ENCODE measurements at regions not wholly inside any gene's neighbourhood (a gene's known extent, or its start where the extent isn't known, plus 50 kb on each side); places are given as distances from the start of the nearest gene placed in this dataset.

- no peak for TF ChIP-seq POU5F1 (IDR thresholded peaks at IDR 0.05; ENCODE audit: borderline replicate concordance, low read depth, low read length, partially characterized antibody)
Measured at GRCh38 chr10:129046962-129047361, 420.1 kb upstream of the MGMT start (continued).

GRCh38 chr10:129047600-129047999 is 419.4 kb upstream of the MGMT start:
- TF ChIP-seq KDM1A (IDR thresholded peaks at IDR 0.05): no peak
- TF ChIP-seq, protein P1, sequence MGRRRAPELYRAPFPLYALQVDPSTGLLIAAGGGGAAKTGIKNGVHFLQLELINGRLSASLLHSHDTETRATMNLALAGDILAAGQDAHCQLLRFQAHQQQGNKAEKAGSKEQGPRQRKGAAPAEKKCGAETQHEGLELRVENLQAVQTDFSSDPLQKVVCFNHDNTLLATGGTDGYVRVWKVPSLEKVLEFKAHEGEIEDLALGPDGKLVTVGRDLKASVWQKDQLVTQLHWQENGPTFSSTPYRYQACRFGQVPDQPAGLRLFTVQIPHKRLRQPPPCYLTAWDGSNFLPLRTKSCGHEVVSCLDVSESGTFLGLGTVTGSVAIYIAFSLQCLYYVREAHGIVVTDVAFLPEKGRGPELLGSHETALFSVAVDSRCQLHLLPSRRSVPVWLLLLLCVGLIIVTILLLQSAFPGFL (CRISPR knock-in tag; IDR thresholded peaks at IDR 0.05): no peak
- TF ChIP-seq ARID3A (IDR thresholded peaks at IDR 0.05; ENCODE audit: borderline replicate concordance, low read depth, low read length): no peak
- no peak for TF ChIP-seq NR4A1 (CRISPR knock-in tag; IDR thresholded peaks at IDR 0.05)
- no peak for TF ChIP-seq NR4A1 (tag; IDR thresholded peaks at IDR 0.05)
- no peak for TF ChIP-seq HNRNPUL1 (IDR thresholded peaks at IDR 0.05; ENCODE audit: low read length)
- no peak for TF ChIP-seq CBX3 (IDR thresholded peaks at IDR 0.05; ENCODE audit: borderline replicate concordance in 1 of 2, low read length in 2 of 2)
- TF ChIP-seq U2AF1 (optimal IDR thresholded peaks at IDR 0.05; ENCODE audit: low read depth, low read length): no peak
- no peak for TF ChIP-seq PHB2 (IDR thresholded peaks at IDR 0.05; ENCODE audit: low read depth)
- no peak for ATAC-seq
- Histone ChIP-seq H3K27ac (ENCODE audit: extremely low read depth, low read depth, low read length) (no peak overlapping the region), H3K36me3 (ENCODE audit: control insufficient read depth, insufficient read depth, low read length) (no peaks in the 10 kb centered on the region), H3K27me3 (ENCODE audit: control insufficient read depth in 2 of 2, insufficient read depth in 2 of 2, low read length in 2 of 2) (peaks cover 6 to 20% of the 10 kb centered on the region in 2 experiments; a peak in 3 of 5 replicates), H3K4me1 (replicated peaks in 1 of 2; ENCODE audit: control insufficient read depth in 2 of 2, insufficient read depth in 2 of 2, low read length in 2 of 2) (no peaks in the 10 kb centered on the region), H2AFZ (ENCODE audit: low read depth, low read length) (no peak overlapping the region), H3K9ac (ENCODE audit: insufficient read depth in 1 of 2, low read depth in 2 of 2, low read length in 2 of 2) (no peak overlapping the region), H4K20me1 (replicated peaks; ENCODE audit: control insufficient read depth, insufficient read depth, low read length) (no peaks in the 10 kb centered on the region), H3K4me2 (ENCODE audit: insufficient read depth, low read length) (no peak overlapping the region), H3K79me2 (ENCODE audit: control insufficient read depth, insufficient read depth, low read length) (no peaks in the 10 kb centered on the region), H3K4me3 (no peak overlapping the region), H3K9me3 (replicated peaks; ENCODE audit: control insufficient read depth, insufficient read depth, low read depth, low read length) (no peaks in the 10 kb centered on the region), H3K9me1 (ENCODE audit: control insufficient read depth, insufficient read depth, low read length) (no peaks in the 10 kb centered on the region)
- DNase-seq (ENCODE audit: extremely low read depth in 1 of 4, low spot score in 3 of 4): no peak
- 4% methylated on average over 3 of the region's 3 CpGs for WGBS (ENCODE audit: insufficient coverage, low coverage, missing lambda C conversion rate)
- FAIRE-seq: no peak
- intact Hi-C loops (cut with micrococcal nuclease) (no loop called here), in situ Hi-C loops (cut with MboI) (no loop called here)
- ChIA-PET CTCF (ENCODE audit: low intra/inter-chr PET ratio) (no interaction called here), POLR2A (no interaction called here)
- BruUV-seq (replicated peaks): no TSS peak

Data from K562 (cell line).